Ishikawa (cell line): ENCODE measurements at regions not wholly inside any gene's neighbourhood (a gene's known extent, or its start where the extent isn't known, plus 50 kb on each side); places are given as distances from the start of the nearest gene placed in this dataset.

Source experiments
- CREB1 ChIP-seq: IDR thresholded peaks from 2 replicates; pipeline ENCODE4 v1.6.1; 2012; ENCODE audit warnings: low read depth
- MAX ChIP-seq: IDR thresholded peaks from 2 replicates; pipeline ENCODE4 v1.6.1; 2012
- TAF1 ChIP-seq: IDR thresholded peaks from 2 replicates; pipeline ENCODE4 v1.6.1; 2012; ENCODE audit warnings: low read depth, mild to moderate bottlenecking
- YY1 ChIP-seq: IDR thresholded peaks from 2 replicates; pipeline ENCODE4 v1.6.1; 2012; ENCODE audit warnings: low read depth

DNA sequence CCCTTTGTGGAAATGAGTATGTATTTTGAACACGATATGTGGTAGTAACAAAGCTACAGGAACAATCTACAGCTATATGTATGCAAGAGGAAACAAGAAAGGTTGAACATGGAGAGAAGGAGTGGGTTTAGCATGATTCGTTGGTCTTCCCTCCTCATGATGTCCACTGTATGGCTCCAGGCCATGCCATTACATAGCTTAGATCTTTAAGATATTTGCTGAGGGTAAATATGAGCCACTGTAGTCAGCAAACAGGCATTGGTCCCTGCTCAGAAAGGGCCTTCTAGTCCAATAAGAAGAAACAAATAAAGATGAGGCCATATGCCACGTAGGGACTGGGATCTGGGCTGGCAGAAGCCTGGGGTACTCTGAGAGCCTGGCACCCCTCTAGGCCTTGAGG is 543.2 kb upstream of the SGCD start:
- TF ChIP-seq MAX (no peak), YY1 (no peak), CREB1 (no peak), TAF1 (no peak)
